ENCODE measurements at regions not wholly inside any gene's neighbourhood (a gene's known extent, or its start where the extent isn't known, plus 50 kb on each side); places are given as distances from the start of the nearest gene placed in this dataset.

- DNase-seq, result no peak
These were observed 551.4 kb downstream of the TBC1D4 start for GRCh38 chr13:74930402-74931165.

- no peak for DNase-seq
These were observed 552.5 kb downstream of the TBC1D4 start for GRCh38 chr13:74929436-74929835.

GRCh38 chr13:74927823-74928222 is 554.1 kb downstream of the TBC1D4 start:
- DNase-seq, result no peak

- no peak for DNase-seq
These were observed 559.0 kb downstream of the TBC1D4 start for GRCh38 chr13:74922963-74923362.

DNA sequence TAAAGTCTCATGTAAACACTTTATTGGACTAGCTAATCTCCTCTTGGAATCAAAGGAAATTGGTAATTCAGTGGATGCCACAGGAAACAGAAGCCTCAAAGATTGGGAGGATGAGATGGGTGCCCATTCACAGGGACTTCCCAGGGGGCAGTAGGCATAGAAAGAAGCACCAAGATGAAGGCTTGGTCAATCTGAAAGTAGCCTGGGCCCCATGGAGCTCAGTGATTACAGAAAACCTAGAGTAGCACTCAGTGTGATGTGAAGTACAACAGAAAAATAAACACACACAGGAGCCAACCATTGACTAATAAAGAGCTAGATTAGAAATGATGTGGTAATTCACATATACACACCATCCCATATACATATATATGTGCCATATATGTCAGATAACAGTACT is 560.6 kb downstream of the TBC1D4 start:
- DNase-seq, result no peak

- no peak for DNase-seq
These were observed 561.0 kb downstream of the TBC1D4 start for GRCh38 chr13:74920920-74921319.

- no peak for DNase-seq
These were observed 561.6 kb downstream of the TBC1D4 start for GRCh38 chr13:74920361-74920760.

- DNase-seq, result no peak
These were observed 562.1 kb downstream of the TBC1D4 start for GRCh38 chr13:74919914-74920313.

DNA sequence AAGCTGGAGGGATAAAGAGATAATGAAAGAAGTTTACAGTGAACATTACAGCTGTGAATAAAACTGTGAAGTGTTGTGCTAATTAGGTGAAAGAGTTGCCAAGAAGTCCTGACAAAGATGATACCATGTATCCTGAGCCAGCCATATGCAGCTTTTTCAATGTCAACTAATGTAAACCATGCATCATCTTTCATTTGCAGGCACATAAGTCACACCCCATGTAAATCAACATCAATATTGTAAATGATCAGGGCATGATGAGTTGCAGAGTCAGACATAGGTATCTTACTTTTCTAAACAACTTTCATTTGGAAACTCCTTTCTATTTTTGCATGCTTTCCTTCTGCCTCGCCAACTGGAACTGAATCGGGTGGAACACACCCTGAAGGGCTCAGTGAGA is 569.1 kb downstream of the TBC1D4 start:
- no peak for DNase-seq

GRCh38 chr13:74910415-74910814 is 571.6 kb downstream of the TBC1D4 start:
- DNase-seq, result no peak

- DNase-seq, result no peak
These were observed 574.2 kb downstream of the TBC1D4 start for GRCh38 chr13:74907788-74908187.

- DNase-seq, result no peak
These were observed 577.4 kb downstream of the TBC1D4 start for GRCh38 chr13:74904556-74904955.

DNA sequence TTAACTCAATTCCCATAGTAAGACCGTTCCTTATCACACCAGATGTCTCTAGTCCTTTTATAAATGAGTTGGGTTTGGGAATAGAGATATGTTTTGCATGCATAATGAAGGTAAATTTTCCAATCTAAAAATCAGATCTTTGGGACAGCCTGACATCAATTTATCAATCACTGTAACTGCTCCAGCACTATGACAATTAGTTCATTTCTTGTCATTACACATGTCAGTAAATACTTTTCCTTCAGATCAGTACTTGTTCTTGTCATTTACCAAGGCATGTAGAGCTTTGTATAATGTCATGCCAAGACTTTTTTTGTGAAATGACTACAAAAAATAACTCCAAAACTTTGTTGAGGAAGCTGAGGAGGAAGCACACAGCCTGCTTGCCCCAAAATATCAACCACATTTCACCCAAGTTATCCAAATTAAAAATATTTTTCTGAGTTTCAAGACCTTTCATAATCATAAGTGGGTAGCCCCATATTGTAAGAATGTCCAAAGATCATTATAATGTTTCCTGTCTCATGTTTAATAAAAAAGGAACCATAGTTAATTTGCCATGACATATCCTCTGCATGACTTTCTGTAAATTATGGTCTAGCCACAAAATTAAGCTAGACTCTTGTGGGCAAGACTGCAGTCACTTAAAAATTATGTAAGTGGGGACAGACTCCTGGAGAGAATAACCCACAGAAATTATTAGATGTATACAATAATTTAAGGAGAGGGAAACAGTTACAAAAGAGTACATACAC is 586.8 kb downstream of the TBC1D4 start:
- no peak for DNase-seq

- DNase-seq, result no peak
These were observed 589.9 kb downstream of the TBC1D4 start for GRCh38 chr13:74892096-74892495.

GRCh38 chr13:74891610-74892009 is 590.4 kb downstream of the TBC1D4 start:
- DNase-seq, result no peak

DNA sequence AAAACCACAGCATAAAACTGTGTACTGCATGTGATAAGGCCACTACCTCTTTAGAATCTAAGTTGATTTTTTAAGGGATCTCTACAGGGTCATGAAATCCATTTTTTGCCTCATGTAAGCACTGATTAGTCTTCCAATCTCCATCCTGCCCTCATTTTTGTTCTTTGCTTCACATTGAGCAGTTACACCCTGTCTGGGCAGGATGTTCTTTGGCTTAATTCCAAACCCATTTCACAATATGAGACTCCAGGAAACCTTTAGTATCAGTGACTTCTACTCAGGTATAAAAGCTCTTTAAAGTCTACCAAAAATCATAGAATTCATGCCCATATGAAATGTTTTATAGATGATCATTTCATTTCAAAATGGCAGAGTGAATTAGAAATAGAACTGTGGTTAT is 592.6 kb downstream of the TBC1D4 start:
- no peak for DNase-seq

DNA sequence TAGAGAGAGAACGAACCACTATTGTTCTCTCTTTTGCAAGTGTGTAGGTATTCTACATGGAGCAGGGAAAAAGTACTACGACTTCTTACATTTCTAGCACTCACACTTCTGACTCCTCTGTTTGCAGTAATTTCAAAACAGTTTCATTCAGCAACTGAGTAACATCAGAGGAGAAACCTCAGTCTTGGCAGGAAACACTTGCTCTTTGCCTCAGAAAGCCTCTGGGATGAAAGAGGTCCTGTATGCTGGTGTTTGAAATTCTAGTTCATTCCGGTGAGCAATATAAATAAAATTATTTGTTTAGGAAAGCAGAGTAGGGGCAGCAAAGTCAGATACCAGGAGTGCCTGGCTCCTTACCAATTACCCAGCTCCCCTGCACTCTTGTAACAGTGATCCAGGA is 595.5 kb downstream of the TBC1D4 start:
- no peak for DNase-seq

DNA sequence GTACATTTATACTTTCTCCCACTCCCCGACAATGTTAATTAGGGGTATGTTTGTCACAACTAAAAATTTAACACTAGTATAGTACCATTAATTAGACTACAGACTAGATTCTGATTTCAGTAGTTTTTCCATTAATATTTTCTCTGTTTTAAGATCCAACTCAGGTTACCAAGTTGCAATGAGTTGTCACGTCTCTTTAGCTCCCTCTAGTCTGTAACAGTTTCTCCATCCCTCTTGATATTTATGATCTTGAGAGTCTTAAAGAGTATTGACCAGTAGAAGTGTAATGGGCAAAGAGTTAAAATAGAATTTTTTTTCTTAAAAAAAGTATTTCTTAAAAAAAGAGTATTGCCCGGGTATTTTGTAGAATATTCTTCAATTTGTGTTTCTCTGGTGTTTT is 598.1 kb downstream of the TBC1D4 start:
- DNase-seq, result no peak

DNA sequence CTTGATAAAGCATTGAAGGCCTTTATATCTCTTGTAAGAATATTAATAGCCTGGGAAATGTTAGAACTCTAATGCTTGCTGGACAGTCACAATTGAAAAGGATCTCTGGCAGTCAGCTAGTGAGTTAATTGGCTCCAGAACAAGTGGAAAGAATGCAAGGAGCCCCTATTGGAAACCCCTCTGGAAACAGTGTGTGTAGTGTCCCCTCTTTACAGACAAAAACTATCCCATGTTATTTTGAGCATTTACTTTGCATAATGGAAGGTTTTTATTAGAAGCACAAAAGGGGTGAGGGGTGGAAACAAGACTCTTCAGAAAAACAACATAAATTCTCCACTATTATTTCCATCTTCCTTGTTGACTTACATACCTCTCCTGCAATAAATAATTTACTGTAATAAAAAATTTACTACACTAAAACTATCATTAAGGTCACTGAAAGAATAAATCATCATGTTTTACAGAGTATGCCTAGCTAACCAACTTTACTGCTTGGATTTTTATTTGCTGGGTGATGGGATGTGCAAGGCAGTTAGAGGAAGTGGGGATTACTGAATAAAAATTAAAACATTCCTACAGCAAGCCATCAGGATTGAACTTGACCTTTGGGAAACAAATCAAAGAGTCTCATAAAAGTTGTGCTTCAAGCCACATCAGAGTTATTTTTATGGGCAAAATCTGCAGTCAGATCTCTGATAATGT is 610.4 kb downstream of the TBC1D4 start:
- no peak for DNase-seq

DNA sequence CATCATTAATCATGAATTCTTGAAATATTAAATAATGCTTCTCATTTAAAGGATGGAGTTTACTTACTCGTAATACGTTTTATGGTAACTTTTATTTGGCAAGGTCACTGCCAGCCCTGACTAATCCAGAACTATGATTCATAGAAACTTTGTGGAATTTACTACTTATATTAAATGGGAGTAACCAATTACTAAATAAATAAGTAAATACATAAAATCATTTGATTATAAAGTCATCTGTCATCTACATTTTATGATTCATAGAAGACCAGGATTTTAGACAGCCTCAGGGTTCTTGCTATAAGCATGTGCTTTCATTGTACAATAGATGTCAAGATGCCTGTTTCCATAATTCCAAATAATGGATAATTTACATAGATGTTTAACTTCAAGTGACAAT is 611.1 kb downstream of the TBC1D4 start:
- no peak for DNase-seq

- no peak for DNase-seq
These were observed 612.1 kb downstream of the TBC1D4 start for GRCh38 chr13:74869846-74870245.

DNA sequence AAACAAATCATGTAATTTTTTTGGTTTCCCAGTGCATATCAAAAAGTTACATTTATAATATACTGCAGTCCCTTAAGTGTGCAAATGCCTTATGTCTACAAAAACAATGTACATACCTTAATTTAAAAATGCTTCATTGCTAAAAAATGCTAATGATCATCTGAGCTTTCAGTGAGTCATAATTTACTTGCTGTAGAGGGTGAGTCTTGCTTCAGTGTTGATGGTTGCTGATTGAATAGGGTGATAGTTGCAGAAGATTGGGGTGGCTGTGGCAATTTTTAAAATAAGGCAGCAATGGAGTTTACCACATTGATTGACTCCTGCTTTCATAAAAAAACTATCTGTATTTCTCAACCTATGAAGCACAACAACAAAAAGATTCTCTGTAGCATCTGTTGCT is 613.9 kb downstream of the TBC1D4 start:
- no peak for DNase-seq

DNA sequence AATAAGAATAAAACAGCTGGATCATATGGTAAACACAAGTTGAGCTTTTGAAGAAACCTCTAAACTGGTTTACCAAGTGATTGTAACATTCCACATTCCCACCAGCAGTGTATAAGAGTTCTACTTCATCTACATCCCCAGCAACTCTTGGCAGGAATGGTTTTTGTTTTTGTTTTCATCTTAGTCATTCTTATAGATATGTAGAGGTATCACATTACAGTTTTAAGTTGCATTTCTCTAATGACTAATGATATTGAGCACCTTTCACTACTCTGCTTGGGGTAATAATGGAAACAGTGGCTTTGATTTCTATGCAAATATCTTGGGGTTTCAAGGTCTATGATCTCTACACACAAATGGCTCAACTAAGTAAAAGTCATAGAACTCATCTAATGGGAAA is 614.5 kb downstream of the TBC1D4 start:
- DNase-seq, result no peak

GRCh38 chr13:74866101-74866500 is 615.9 kb downstream of the TBC1D4 start:
- no peak for DNase-seq

Measured in NCI-H1436 (cell line).